Lower lobe of right lung (tissue), 2 donors: ENCODE measurements at regions not wholly inside any gene's neighbourhood (a gene's known extent, or its start where the extent isn't known, plus 50 kb on each side); places are given as distances from the start of the nearest gene placed in this dataset.
A peak's percentile ranks its signal among the peaks of the same experiment; 100 is the strongest.

Source experiments
- ATAC-seq, 2 donors: fragments of 200-7000 bp; cut with Tn5 transposase; one replicate each; pipeline ENCODE4 v1.9.1; 2020 to 2022; ENCODE audit warnings: mild to moderate bottlenecking in 2 of 2, moderate library complexity in 2 of 2
- DNase-seq: peaks from one replicate; pipeline ENCODE4 v3.0.0-alpha.2; 2020
- H3K27ac ChIP-seq: fragments of 200-600 bp; one replicate; pipeline ENCODE4 v1.8.0; 2022
- H3K27me3 ChIP-seq: fragments of 200-600 bp; one replicate; pipeline ENCODE4 v1.8.0; 2022; ENCODE audit warnings: low read depth
- H3K36me3 ChIP-seq: fragments of 200-600 bp; one replicate; pipeline ENCODE4 v1.8.0; 2022; ENCODE audit warnings: mild to moderate bottlenecking
- H3K4me1 ChIP-seq: fragments of 200-600 bp; one replicate; pipeline ENCODE4 v1.8.0; 2022
- H3K4me3 ChIP-seq: fragments of 200-600 bp; one replicate; pipeline ENCODE4 v1.8.0; 2022; ENCODE audit warnings: mild to moderate bottlenecking
- H3K9me3 ChIP-seq: fragments of 200-600 bp; one replicate; pipeline ENCODE4 v1.8.0; 2022
- CTCF ChIP-seq: fragments of 200-600 bp; IDR thresholded peaks from one replicate; pipeline ENCODE4 v1.8.0; 2022; ENCODE audit warnings: antibody characterized with exemption, mild to moderate bottlenecking
- intact Hi-C: fragments of 100-400 bp; cut with DNase I; formaldehyde crosslinking; loops from one replicate; pipeline ENCODE4 v1.11.0; 2022
- donor health status: DM: no; HTN: yes; CAD: no; lungs with severe emphysema.

GRCh38 chr15:75100679-75101078 lies 77.3 kb downstream of the PPCDC start:
- Histone ChIP-seq H3K27ac (no peak overlapping the region), H3K27me3 (no peaks in the 10 kb centered on the region)

GRCh38 chr15:75104804-75105557 lies 81.6 kb downstream of the PPCDC start:
- DNase-seq (no peak), ATAC-seq (peak; percentile 77 to 83)
- no peak for TF ChIP-seq CTCF
- H3K4me3 ChIP-seq, result no peak overlapping the region
- no peaks in the 10 kb centered on the region for H3K36me3 ChIP-seq
- peak overlapping the region; percentile 53 for H3K27ac ChIP-seq
- peaks cover 24% of the 10 kb centered on the region for H3K4me1 ChIP-seq
- intact Hi-C loops, result no loop called here
- no peaks in the 10 kb centered on the region for H3K27me3 ChIP-seq
- no peaks in the 10 kb centered on the region for H3K9me3 ChIP-seq

More at GRCh38 chr15:75100679-75101078, 77.3 kb downstream of the PPCDC start:
- intact Hi-C loops, result no loop called here
- no peak for DNase-seq
- Histone ChIP-seq H3K36me3 (no peaks in the 10 kb centered on the region), H3K4me3 (no peak overlapping the region), H3K4me1 (peaks cover 13% of the 10 kb centered on the region), H3K9me3 (no peaks in the 10 kb centered on the region)
- no peak for TF ChIP-seq CTCF
- ATAC-seq, result no peak

- Histone ChIP-seq H3K27ac (no peak overlapping the region), H3K9me3 (no peaks in the 10 kb centered on the region), H3K4me1 (peaks cover 24% of the 10 kb centered on the region), H3K27me3 (no peaks in the 10 kb centered on the region), H3K4me3 (no peak overlapping the region), H3K36me3 (no peaks in the 10 kb centered on the region)
- intact Hi-C loops, result no loop called here
- no peak for TF ChIP-seq CTCF
- DNase-seq (no peak), ATAC-seq (no peak)
Measured at GRCh38 chr15:75107516-75107907, 84.1 kb downstream of the PPCDC start.

GRCh38 chr15:75107908-75108838 lies 84.8 kb downstream of the PPCDC start:
- Histone ChIP-seq H3K27ac (no peak overlapping the region), H3K36me3 (no peaks in the 10 kb centered on the region), H3K27me3 (no peaks in the 10 kb centered on the region), H3K4me1 (peaks cover 24% of the 10 kb centered on the region), H3K4me3 (no peak overlapping the region), H3K9me3 (no peaks in the 10 kb centered on the region)
- intact Hi-C loops, result no loop called here
- DNase-seq, result peak; percentile 54
- peak; percentile 43 to 57 for ATAC-seq
- no peak for TF ChIP-seq CTCF

GRCh38 chr15:75109021-75109735 lies 85.8 kb downstream of the PPCDC start:
- H3K4me3 ChIP-seq, result no peak overlapping the region
- ATAC-seq (no peak), DNase-seq (no peak)
- TF ChIP-seq CTCF, result no peak
- no peaks in the 10 kb centered on the region for H3K27me3 ChIP-seq
- H3K27ac ChIP-seq, result no peak overlapping the region
- intact Hi-C loops, result no loop called here
- peaks cover 24% of the 10 kb centered on the region for H3K4me1 ChIP-seq
- peaks cover 9% of the 10 kb centered on the region for H3K9me3 ChIP-seq
- H3K36me3 ChIP-seq, result no peaks in the 10 kb centered on the region
